ENCODE measurements at regions not wholly inside any gene's neighbourhood (a gene's known extent, or its start where the extent isn't known, plus 50 kb on each side); places are given as distances from the start of the nearest gene placed in this dataset.

DNA sequence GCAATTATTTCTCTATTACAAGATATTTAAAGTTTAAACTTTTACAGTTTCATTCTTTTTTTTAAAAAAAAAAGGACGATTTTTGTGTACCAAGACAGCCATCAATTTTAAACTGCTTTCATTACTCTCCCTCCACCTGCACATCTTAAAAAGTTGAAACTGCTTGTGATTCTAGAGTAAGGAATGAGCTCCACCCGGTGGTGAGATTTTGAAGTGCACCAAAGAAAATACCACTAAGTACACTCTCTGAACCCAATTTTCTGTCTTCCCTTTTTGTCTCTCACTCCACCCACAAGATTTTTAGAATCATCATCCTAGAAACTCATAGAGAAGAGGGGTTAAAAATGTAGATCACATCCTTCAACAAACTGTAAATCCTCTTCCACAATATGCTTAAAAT lies 91.3 kb upstream of the WDR44 start:
- peak; percentile 70 for TF ChIP-seq CTCF (IDR thresholded peaks at IDR 0.05; ENCODE audit: low read length)
- TF ChIP-seq EZH2 (optimal IDR thresholded peaks at IDR 0.05; ENCODE audit: low read depth, low read length): no peak
- no peak for TF ChIP-seq EZH2phosphoT487 (IDR thresholded peaks at IDR 0.05; ENCODE audit: low read length)
